HEK293 (cell line): ENCODE measurements at regions not wholly inside any gene's neighbourhood (a gene's known extent, or its start where the extent isn't known, plus 50 kb on each side); places are given as distances from the start of the nearest gene placed in this dataset.

Experiments
- CTCF ChIA-PET: fragments of 350-600 bp; formaldehyde crosslinking; extraction: SDS; loops from one replicate; lab custom pipeline; 2021; ENCODE audit warnings: antibody characterized with exemption; lab: Yijun Ruan, JAX
- POLR2A ChIA-PET: fragments of 300-600 bp; formaldehyde crosslinking; extraction: SDS; loops from one replicate; lab custom pipeline; 2020; ENCODE audit warnings: antibody characterized with exemption, inconsistent platforms; lab: Yijun Ruan, JAX
- H3K27ac ChIP-seq: fragments of 200-500 bp; sonication (Bioruptor generic); 2 replicates; pipeline ENCODE4 v1.5.1; 2014; ENCODE audit warnings: low read depth, low read length, control low read depth, inconsistent platforms; ENCODE audit errors: extremely low read depth
- H3K36me3 ChIP-seq, 2 experiments: fragments of 200-500 bp in 1 of 2; sonication (Bioruptor generic) in 1 of 2; 1 replicate in 1 of 2; 2 replicates in 1 of 2; pipeline ENCODE4 v1.5.1; 2014 to 2017; ENCODE audit warnings: inconsistent platforms in 2 of 2, low read length in 2 of 2; ENCODE audit not compliant: control insufficient read depth in 2 of 2, insufficient read depth in 1 of 2
- H3K4me1 ChIP-seq: fragments of 200-500 bp; sonication (Bioruptor generic); 2 replicates; pipeline ENCODE4 v1.5.1; 2014; ENCODE audit warnings: mild to moderate bottlenecking, low read length, inconsistent platforms; ENCODE audit not compliant: control insufficient read depth, insufficient read depth
- H3K4me3 ChIP-seq: 2 replicates; pipeline ENCODE4 v1.5.1; 2011; ENCODE audit warnings: low read depth, mild to moderate bottlenecking, control low read depth, low read length, moderate library complexity
- H3K9me3 ChIP-seq: fragments of 200-500 bp; sonication (Bioruptor generic); 2 replicates; pipeline ENCODE4 v1.5.1; 2014; ENCODE audit warnings: low read depth, low read length, inconsistent platforms; ENCODE audit not compliant: control insufficient read depth, insufficient read depth
- GLIS1 ChIP-seq: fragments of 450-650 bp; formaldehyde crosslinking; IDR thresholded peaks from 2 replicates; pipeline ENCODE4 v1.5.1; 2016; ENCODE audit warnings: missing biosample characterization, missing genetic modification characterization
- HOXD13 ChIP-seq: sonication (generic); formaldehyde crosslinking; IDR thresholded peaks from 2 replicates; pipeline ENCODE4 v1.8.0; 2022; ENCODE audit warnings: missing genetic modification reagents, borderline replicate concordance
- TSHZ1 ChIP-seq: fragments of 450-650 bp; formaldehyde crosslinking; IDR thresholded peaks from 2 replicates; pipeline ENCODE4 v1.5.1; 2016; ENCODE audit warnings: missing biosample characterization, missing genetic modification characterization, borderline replicate concordance
- ZBTB11 ChIP-seq: fragments of 450-650 bp; formaldehyde crosslinking; conservative IDR thresholded peaks from 2 replicates; pipeline ENCODE4 v1.5.1; 2016; ENCODE audit warnings: low read depth, missing biosample characterization, missing genetic modification characterization
- ZNF112 ChIP-seq: fragments of 450-650 bp; formaldehyde crosslinking; IDR thresholded peaks from 2 replicates; pipeline ENCODE4 v1.5.0; 2017; ENCODE audit warnings: missing biosample characterization, missing genetic modification characterization
- ZNF174 ChIP-seq: fragments of 450-650 bp; formaldehyde crosslinking; IDR thresholded peaks from 2 replicates; pipeline ENCODE4 v1.5.0; 2017; ENCODE audit warnings: missing biosample characterization, mild to moderate bottlenecking, missing genetic modification characterization
- ZNF423 ChIP-seq: fragments of 450-650 bp; formaldehyde crosslinking; IDR thresholded peaks from 2 replicates; pipeline ENCODE4 v1.5.1; 2016; ENCODE audit warnings: missing biosample characterization, missing genetic modification characterization
- ZNF677 ChIP-seq: fragments of 450-650 bp; IDR thresholded peaks from 2 replicates; pipeline ENCODE4 v1.5.0; 2018; ENCODE audit warnings: missing biosample characterization, mild to moderate bottlenecking, missing genetic modification characterization, moderate library complexity
- TF ChIP-seq, protein P1 (sequence below): fragments of 450-650 bp; formaldehyde crosslinking; conservative IDR thresholded peaks from 2 replicates; pipeline ENCODE4 v1.5.1; 2016; ENCODE audit warnings: low read depth, missing biosample characterization, missing genetic modification characterization
- TF ChIP-seq, protein P2 (sequence below): fragments of 450-650 bp; formaldehyde crosslinking; IDR thresholded peaks from 2 replicates; pipeline ENCODE4 v1.5.1; 2016; ENCODE audit warnings: missing biosample characterization, missing genetic modification characterization, borderline replicate concordance

DNA sequence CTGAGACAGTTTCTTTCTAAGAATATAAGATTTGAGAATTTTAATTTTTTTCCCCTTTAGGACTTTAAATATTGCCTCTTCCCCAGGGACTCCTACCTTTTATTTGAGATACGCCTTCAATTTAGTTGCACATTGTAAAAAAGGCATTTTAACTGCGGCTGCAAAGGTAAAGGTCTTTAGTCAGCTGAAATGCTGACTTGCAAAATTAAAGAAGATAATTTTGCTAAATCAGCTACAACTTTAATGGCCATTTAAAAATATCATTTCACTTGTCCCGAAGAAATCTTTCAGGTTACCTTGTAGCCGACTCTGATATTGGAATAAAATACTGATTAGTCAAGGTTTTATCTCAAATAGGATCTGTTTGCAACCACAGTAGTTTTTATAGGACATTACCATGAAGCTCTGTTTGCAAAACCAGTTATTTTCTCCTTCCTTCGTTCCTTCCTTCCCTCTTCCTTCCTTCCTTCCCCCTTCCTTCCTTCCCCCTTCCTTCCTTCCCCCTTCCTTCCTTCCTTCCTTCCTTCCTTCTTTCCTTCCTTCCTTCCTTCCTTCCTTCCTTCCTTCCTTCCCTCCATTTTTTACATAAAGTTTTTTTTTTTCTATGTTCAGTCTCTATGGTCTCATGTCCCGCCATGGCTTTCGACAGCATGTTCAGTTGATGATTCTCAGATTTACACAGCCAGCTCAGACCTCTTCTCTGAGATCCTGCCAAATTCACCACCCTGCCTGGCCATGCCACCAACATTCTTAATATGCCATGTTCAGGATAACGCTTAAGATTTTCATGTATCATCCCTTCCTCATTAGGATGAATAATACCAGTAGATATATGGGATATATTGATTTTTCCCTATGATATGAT is 405.4 kb upstream of the PRKX start:
- Histone ChIP-seq H3K4me3 (no peak overlapping the region), H3K36me3 (no peaks in the 10 kb centered on the region), H3K9me3 (no peaks in the 10 kb centered on the region), H3K4me1 (no peaks in the 10 kb centered on the region), H3K27ac (no peak overlapping the region)
- ChIA-PET POLR2A (interaction anchor here (0.6 kb wide), 1 partner anchor 86 kb away, joined by 4 read pairs; no protein-coding TSS in a partner anchor), CTCF (no interaction called here)
- TF ChIP-seq ZNF677 (tag by site-specific recombination) (no peak), HOXD13 (CRISPR knock-in tag) (no peak)

GRCh38 chrX:4110964-4111363 is 397.5 kb upstream of the PRKX start:
- Histone ChIP-seq H3K36me3 (no peaks in the 10 kb centered on the region), H3K9me3 (no peaks in the 10 kb centered on the region), H3K4me1 (no peaks in the 10 kb centered on the region), H3K27ac (no peak overlapping the region), H3K4me3 (no peak overlapping the region)
- ChIA-PET CTCF (no interaction called here), POLR2A (no interaction called here)
- TF ChIP-seq, protein P1, sequence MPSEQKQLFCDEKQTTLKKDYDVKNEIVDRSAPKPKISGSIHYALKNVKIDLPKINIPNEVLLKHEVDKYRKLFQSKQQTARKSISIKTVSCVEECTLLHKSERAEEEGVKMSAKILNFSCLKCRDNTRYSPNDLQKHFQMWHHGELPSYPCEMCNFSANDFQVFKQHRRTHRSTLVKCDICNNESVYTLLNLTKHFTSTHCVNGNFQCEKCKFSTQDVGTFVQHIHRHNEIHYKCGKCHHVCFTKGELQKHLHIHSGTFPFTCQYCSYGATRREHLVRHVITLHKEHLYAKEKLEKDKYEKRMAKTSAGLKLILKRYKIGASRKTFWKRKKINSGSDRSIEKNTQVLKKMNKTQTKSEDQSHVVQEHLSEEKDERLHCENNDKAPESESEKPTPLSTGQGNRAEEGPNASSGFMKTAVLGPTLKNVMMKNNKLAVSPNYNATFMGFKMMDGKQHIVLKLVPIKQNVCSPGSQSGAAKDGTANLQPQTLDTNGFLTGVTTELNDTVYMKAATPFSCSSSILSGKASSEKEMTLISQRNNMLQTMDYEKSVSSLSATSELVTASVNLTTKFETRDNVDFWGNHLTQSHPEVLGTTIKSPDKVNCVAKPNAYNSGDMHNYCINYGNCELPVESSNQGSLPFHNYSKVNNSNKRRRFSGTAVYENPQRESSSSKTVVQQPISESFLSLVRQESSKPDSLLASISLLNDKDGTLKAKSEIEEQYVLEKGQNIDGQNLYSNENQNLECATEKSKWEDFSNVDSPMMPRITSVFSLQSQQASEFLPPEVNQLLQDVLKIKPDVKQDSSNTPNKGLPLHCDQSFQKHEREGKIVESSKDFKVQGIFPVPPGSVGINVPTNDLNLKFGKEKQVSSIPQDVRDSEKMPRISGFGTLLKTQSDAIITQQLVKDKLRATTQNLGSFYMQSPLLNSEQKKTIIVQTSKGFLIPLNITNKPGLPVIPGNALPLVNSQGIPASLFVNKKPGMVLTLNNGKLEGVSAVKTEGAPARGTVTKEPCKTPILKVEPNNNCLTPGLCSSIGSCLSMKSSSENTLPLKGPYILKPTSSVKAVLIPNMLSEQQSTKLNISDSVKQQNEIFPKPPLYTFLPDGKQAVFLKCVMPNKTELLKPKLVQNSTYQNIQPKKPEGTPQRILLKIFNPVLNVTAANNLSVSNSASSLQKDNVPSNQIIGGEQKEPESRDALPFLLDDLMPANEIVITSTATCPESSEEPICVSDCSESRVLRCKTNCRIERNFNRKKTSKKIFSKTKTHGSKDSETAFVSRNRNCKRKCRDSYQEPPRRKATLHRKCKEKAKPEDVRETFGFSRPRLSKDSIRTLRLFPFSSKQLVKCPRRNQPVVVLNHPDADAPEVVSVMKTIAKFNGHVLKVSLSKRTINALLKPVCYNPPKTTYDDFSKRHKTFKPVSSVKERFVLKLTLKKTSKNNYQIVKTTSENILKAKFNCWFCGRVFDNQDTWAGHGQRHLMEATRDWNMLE, result no peak
- no peak for TF ChIP-seq ZBTB11 (tag by site-specific recombination)
- TF ChIP-seq GLIS1, result no peak
- no peak for TF ChIP-seq ZNF112 (tag by site-specific recombination)

- Histone ChIP-seq H3K36me3 (no peaks in the 10 kb centered on the region), H3K4me1 (no peaks in the 10 kb centered on the region), H3K4me3 (no peak overlapping the region), H3K27ac (no peak overlapping the region), H3K9me3 (no peaks in the 10 kb centered on the region)
- ChIA-PET CTCF (no interaction called here), POLR2A (no interaction called here)
- TF ChIP-seq, protein P1, result no peak
- TF ChIP-seq TSHZ1, result no peak
- no peak for TF ChIP-seq ZNF423 (tag by site-specific recombination)
- TF ChIP-seq, protein P2, sequence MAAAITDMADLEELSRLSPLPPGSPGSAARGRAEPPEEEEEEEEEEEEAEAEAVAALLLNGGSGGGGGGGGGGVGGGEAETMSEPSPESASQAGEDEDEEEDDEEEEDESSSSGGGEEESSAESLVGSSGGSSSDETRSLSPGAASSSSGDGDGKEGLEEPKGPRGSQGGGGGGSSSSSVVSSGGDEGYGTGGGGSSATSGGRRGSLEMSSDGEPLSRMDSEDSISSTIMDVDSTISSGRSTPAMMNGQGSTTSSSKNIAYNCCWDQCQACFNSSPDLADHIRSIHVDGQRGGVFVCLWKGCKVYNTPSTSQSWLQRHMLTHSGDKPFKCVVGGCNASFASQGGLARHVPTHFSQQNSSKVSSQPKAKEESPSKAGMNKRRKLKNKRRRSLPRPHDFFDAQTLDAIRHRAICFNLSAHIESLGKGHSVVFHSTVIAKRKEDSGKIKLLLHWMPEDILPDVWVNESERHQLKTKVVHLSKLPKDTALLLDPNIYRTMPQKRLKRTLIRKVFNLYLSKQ (tag by site-specific recombination), result no peak
- no peak for TF ChIP-seq ZNF174 (tag by site-specific recombination)
Observed at GRCh38 chrX:4094926-4095325, 381.5 kb upstream of the PRKX start.
